Mucosa of stomach (tissue), 1 donor: ENCODE measurements at regions not wholly inside any gene's neighbourhood (a gene's known extent, or its start where the extent isn't known, plus 50 kb on each side); places are given as distances from the start of the nearest gene placed in this dataset.
"Not testable (repeated sequence)": the region's sequence is repeated elsewhere in the genome, so short reads cannot be mapped to it uniquely, and the experiment has no call there.

Experiments used
- H3K27me3 ChIP-seq: one replicate; pipeline ENCODE4 v1.7.0; 2013; ENCODE audit warnings: mild to moderate bottlenecking, low read length; ENCODE audit not compliant: control insufficient read depth, insufficient read depth
- H3K36me3 ChIP-seq: one replicate; pipeline ENCODE4 v1.7.0; 2013; ENCODE audit warnings: low read length; ENCODE audit not compliant: control insufficient read depth, insufficient read depth
- H3K4me1 ChIP-seq: one replicate; pipeline ENCODE4 v1.7.0; 2013; ENCODE audit warnings: mild to moderate bottlenecking, low read length; ENCODE audit not compliant: control insufficient read depth, insufficient read depth
- H3K4me3 ChIP-seq: one replicate; pipeline ENCODE4 v1.7.0; 2013; ENCODE audit warnings: low read length
- H3K9ac ChIP-seq: one replicate; pipeline ENCODE4 v1.7.0; 2013; ENCODE audit warnings: mild to moderate bottlenecking, low read length, moderate library complexity
- H3K9me3 ChIP-seq: one replicate; pipeline ENCODE4 v1.7.0; 2013; ENCODE audit warnings: mild to moderate bottlenecking, low read length, moderate library complexity; ENCODE audit not compliant: control insufficient read depth
- donor health status: Pancreatic carcinoma.

DNA sequence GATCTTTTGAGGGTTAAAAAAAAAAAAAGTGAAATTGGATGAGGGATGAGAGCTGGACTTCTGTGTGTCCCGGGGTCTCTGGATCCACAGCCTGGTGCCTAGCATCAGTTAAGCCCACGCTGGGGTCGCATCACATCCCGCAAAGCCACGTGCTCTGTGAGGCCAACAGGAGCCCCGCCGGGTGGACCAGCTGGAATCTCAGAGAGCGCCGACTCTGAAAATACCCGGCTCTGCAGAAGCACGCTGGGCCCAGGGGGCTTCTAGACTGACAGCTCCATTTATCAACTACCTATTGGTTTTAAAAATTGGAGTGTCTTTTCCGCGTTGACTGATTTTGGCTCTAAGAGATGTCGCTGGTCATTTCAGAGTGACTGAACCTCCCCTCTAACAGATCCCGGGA is 164.1 kb upstream of the PLGLB2 start:
- H3K9ac ChIP-seq, H3K9me3 ChIP-seq, H3K27me3 ChIP-seq, H3K4me1 ChIP-seq, H3K36me3 ChIP-seq, H3K4me3 ChIP-seq: not testable (repeated sequence)

DNA sequence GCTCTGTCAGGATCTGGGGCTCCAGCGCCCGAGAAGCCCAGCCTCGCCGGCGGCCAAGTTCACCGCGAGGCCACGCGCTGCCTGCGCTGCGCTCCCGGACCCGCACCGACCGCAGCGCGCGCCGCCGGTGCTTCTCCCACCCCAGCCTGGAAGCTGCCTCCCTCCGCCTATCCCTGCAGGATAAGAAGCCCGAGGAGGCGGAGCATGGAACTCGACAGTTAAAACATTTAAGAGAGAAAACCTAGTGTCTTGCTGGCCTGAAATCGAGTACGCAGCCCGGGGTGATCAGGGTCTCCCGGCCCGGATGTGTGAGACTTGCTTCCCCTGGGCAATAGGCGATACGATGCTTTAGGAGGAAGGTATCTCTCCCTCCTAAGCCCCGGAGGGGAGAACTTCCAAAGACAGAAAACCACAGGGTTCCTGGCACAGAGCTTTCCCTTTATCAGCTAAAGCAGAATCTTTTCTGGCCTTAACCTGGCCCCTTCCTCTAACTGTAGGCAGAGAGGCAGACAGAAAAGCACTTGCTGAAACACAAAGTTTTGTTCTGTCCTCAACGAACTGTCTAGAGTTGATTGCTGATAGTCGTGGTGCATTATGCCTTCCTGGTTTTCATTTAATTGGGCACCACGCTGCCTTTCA is 163.5 kb upstream of the PLGLB2 start:
- not testable (repeated sequence) for H3K27me3 ChIP-seq, H3K4me3 ChIP-seq, H3K9ac ChIP-seq, H3K9me3 ChIP-seq, H3K4me1 ChIP-seq, H3K36me3 ChIP-seq

DNA sequence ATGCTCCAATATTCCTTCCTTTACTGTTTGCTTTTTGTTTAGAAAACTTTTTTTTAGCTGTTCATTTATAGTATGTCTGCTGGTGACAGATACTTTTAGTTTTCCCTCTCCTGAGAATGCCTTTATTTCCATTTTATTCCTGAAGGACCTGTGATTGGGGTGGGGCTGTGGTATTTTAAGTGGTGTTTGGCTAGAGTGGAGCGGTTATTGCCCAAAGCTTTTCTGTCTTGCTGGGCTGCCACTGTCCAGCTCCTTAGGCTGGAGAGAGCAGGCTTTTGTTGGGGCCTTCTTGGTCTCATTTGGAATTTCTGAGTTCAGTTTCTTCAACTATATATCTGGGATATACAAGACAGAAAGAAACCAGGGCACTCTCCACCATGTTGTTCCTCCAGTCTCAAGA is 160.0 kb upstream of the PLGLB2 start:
- H3K9me3 ChIP-seq, H3K9ac ChIP-seq, H3K4me3 ChIP-seq, H3K4me1 ChIP-seq, H3K27me3 ChIP-seq, H3K36me3 ChIP-seq: not testable (repeated sequence)

DNA sequence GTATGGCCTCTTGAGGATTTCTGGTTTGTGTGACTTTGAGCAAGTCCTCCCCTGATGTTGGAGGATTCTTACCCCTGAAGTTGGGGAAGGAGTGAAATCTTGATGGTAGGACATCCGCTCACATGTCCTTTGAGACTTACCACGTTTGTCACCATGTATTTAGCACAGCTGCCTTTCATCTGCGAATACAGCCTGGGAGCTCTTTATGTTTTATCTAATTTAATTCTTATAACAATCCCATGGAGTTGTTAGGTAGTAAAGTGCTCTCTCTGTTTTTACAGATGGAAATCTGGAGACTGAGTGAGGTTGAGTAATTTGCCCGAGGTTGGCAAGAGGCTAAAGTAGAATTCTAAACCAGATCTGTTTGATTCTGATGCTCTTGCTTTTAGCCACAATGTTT is 154.9 kb upstream of the PLGLB2 start:
- H3K9ac ChIP-seq, H3K36me3 ChIP-seq, H3K4me1 ChIP-seq, H3K9me3 ChIP-seq, H3K4me3 ChIP-seq, H3K27me3 ChIP-seq: not testable (repeated sequence)

- not testable (repeated sequence) for H3K9me3 ChIP-seq, H3K4me3 ChIP-seq, H3K27me3 ChIP-seq, H3K9ac ChIP-seq, H3K36me3 ChIP-seq, H3K4me1 ChIP-seq
Observed at GRCh38 chr2:87593784-87594610, 153.9 kb upstream of the PLGLB2 start.

DNA sequence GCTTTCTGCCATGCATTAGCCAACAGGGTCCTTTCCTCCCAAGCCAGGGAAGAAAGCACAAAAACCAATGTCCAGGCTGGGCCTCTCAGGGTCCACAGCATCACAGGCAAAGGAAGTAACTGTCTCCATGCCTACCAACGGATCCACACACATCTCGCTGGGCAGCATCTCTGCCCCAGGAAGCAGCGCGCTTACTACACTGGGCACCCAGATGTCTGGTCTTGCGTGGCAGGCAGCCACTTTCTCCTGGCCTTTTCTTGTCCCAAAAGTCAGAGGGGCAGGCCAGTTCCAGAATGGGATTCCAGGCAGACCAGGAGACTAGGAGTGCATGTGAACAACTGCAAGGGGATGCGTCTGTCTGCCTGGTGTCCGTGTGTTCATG is 153.3 kb upstream of the PLGLB2 start:
- H3K4me1 ChIP-seq, H3K4me3 ChIP-seq, H3K27me3 ChIP-seq, H3K9ac ChIP-seq, H3K36me3 ChIP-seq, H3K9me3 ChIP-seq: not testable (repeated sequence)

DNA sequence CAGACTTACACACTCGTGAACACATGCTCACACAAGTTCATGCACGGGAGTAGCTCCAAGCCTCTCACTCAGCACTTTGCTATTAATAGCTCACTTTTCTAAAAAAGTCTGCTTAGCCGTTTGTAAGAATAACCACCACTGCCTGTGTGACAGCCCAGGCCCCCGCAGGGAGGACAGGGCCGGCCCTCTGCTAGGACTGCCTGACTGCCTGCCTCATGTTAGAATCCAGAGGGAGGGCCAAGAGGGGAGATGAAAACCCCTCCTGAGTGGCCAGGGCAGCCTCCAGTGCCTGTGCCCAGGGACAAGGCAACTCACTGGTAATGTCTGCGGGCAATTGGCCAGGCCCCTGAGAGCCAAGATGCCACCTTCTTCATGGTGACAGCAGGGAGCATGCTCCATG is 152.9 kb upstream of the PLGLB2 start:
- not testable (repeated sequence) for H3K36me3 ChIP-seq, H3K9me3 ChIP-seq, H3K4me3 ChIP-seq, H3K4me1 ChIP-seq, H3K9ac ChIP-seq, H3K27me3 ChIP-seq

GRCh38 chr2:87600961-87601360 is 146.9 kb upstream of the PLGLB2 start:
- not testable (repeated sequence) for H3K36me3 ChIP-seq, H3K4me1 ChIP-seq, H3K9ac ChIP-seq, H3K4me3 ChIP-seq, H3K9me3 ChIP-seq, H3K27me3 ChIP-seq

- not testable (repeated sequence) for H3K27me3 ChIP-seq, H3K9ac ChIP-seq, H3K36me3 ChIP-seq, H3K9me3 ChIP-seq, H3K4me1 ChIP-seq, H3K4me3 ChIP-seq
Observed at GRCh38 chr2:87602118-87602517, 145.8 kb upstream of the PLGLB2 start.

- H3K9ac ChIP-seq, H3K4me1 ChIP-seq, H3K27me3 ChIP-seq, H3K36me3 ChIP-seq, H3K9me3 ChIP-seq, H3K4me3 ChIP-seq: not testable (repeated sequence)
Observed at GRCh38 chr2:87602728-87603127, 145.2 kb upstream of the PLGLB2 start.

DNA sequence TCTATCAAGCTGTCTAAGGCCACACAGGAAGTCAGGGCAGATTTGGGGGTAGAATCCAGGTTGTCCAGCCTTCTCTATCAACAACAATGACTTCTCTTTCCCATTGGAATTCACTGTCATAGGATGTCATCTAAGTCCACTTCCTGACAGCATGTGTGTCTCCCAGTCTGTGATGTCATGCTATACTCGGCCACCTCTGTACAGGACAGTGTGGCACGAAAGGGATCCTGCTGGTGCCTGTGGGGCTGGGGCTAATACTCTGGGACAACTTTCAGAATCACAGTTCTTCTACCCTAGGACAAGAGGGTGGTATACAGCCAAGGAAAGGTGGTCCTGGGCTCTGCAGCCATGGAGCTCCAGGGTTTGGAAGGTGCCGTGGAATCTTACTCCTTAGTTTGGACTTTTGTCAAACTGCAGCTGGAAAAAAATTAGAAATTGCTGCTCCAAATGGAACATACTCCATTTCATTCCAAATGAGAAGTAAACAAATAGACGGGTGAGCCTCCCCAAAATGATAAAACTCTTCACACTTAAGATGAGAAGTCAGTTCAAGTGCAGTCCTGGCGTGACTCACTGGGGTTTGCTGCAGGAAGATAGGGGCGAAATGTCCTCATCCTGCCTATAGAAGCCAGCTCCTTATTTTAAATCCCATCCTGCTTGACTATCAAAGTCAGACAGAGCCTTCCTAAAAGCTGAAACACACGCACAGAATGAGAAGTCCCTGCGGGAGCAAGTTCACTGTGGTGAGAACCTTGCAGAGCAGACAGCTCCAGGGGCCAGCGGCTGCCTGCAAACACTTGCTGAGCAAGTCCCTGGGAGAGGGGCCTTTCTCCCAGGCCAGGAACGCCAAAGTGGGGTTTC is 144.2 kb upstream of the PLGLB2 start:
- not testable (repeated sequence) for H3K36me3 ChIP-seq, H3K4me1 ChIP-seq, H3K9ac ChIP-seq, H3K4me3 ChIP-seq, H3K9me3 ChIP-seq, H3K27me3 ChIP-seq

DNA sequence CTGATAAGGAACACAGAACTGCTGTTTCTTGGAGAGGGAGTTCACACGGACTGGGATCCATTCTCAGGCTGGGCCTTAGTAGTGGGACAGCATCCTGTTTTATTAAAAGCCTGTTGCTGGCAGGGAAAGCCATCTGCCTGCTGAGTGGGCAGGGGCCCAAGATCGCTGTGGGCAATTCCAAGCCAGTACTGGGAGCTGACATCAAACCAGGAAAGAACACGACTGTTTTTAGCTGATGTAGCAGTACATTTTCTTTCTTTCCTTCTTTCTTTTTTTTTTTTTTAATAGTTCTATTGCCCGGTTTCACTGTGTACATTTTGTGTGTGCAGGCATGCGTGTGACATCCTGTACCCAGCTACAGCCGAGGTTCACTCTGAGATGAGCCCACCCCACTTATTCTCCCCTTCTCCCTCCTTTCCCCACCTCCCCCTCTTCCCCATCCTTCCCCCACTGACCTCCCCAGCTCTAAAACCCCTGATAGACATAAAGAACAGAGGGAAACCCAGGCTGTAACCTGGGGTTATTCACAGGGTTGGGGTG is 143.5 kb upstream of the PLGLB2 start:
- H3K4me3 ChIP-seq, H3K9me3 ChIP-seq, H3K4me1 ChIP-seq, H3K9ac ChIP-seq, H3K36me3 ChIP-seq, H3K27me3 ChIP-seq: not testable (repeated sequence)
